ENCODE measurements at regions not wholly inside any gene's neighbourhood (a gene's known extent, or its start where the extent isn't known, plus 50 kb on each side); places are given as distances from the start of the nearest gene placed in this dataset.

- intact Hi-C loops (cut with DNase I): loop anchor here (1.0 to 5.0 kb wide), 3 partner anchors 52 to 133 kb away; partner anchors contain the start of gene MPP7 (in 1 of the 2)
- no peaks in the 10 kb centered on the region for H3K36me3 ChIP-seq (ENCODE audit: control insufficient read depth in 1 of 2, insufficient read depth in 2 of 2, low read length in 1 of 2)
- no peaks in the 10 kb centered on the region for H3K9me3 ChIP-seq (ENCODE audit: control insufficient read depth, low read length)
- DNase-seq: no peak
- H3K4me1 ChIP-seq (ENCODE audit: control insufficient read depth in 1 of 2, insufficient read depth in 2 of 2, low read length in 2 of 2): peaks cover 2 to 8% of the 10 kb centered on the region in 2 donors
- ATAC-seq (ENCODE audit: low FRiP score): peak; percentile 63
- H3K27ac ChIP-seq (ENCODE audit: low read depth in 1 of 2, low read length in 2 of 2): peak overlapping the region in 1 of 2 donors; percentile 7
- H3K27me3 ChIP-seq (ENCODE audit: control insufficient read depth in 1 of 2, insufficient read depth in 2 of 2, low read length in 1 of 2): no peaks in the 10 kb centered on the region
- H3K4me3 ChIP-seq (ENCODE audit: low read length in 2 of 2): no peak overlapping the region
These were observed 52.1 kb downstream of the MPP7 start for GRCh38 chr10:28250782-28251181.

GRCh38 chr10:28250358-28250757 is 52.5 kb downstream of the MPP7 start:
- no peaks in the 10 kb centered on the region for H3K27me3 ChIP-seq (ENCODE audit: control insufficient read depth in 1 of 2, insufficient read depth in 2 of 2, low read length in 1 of 2)
- no peak overlapping the region for H3K4me3 ChIP-seq (ENCODE audit: low read length in 2 of 2)
- intact Hi-C loops (cut with DNase I): loop anchor here (1.0 to 5.0 kb wide), 3 partner anchors 52 to 133 kb away; partner anchors contain the start of gene MPP7 (in 1 of the 2)
- no peak for ATAC-seq (ENCODE audit: low FRiP score)
- peaks cover 2 to 8% of the 10 kb centered on the region in 2 donors for H3K4me1 ChIP-seq (ENCODE audit: control insufficient read depth in 1 of 2, insufficient read depth in 2 of 2, low read length in 2 of 2)
- H3K36me3 ChIP-seq (ENCODE audit: control insufficient read depth in 1 of 2, insufficient read depth in 2 of 2, low read length in 1 of 2): no peaks in the 10 kb centered on the region
- no peaks in the 10 kb centered on the region for H3K9me3 ChIP-seq (ENCODE audit: control insufficient read depth, low read length)
- no peak for DNase-seq
- 30 to 37% methylated on average over 4 of the region's 4 CpGs for WGBS, 2 donors
- H3K27ac ChIP-seq (ENCODE audit: low read depth in 1 of 2, low read length in 2 of 2): peak overlapping the region in 1 of 2 donors; percentile 7

DNA sequence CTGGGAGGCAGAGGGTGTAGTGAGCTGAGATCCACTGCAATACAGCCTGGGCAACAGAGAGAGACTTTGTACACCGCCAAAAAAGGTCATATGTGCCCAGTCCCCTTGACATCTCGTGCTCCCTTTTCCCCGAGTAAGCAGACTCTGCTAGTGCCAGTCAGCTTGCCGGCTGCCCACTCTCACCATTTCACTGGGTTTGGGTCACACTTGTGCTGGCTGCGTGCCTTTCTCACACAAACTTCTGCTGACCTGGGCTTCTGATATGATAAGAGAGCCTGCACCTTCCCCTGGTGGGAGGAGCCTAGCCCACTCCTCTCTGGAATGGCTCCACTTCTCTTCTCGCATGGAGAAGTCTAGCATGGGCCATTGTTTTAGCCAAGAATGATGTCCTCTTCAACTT is 53.4 kb downstream of the MPP7 start:
- ATAC-seq (ENCODE audit: low FRiP score) (no peak), DNase-seq (no peak)
- Histone ChIP-seq H3K36me3 (ENCODE audit: control insufficient read depth in 1 of 2, insufficient read depth in 2 of 2, low read length in 1 of 2) (no peaks in the 10 kb centered on the region), H3K4me1 (ENCODE audit: control insufficient read depth in 1 of 2, insufficient read depth in 2 of 2, low read length in 2 of 2) (peaks cover 2 to 8% of the 10 kb centered on the region in 2 donors), H3K4me3 (ENCODE audit: low read length in 2 of 2) (no peak overlapping the region), H3K27ac (ENCODE audit: low read depth in 1 of 2, low read length in 2 of 2) (peak overlapping the region in 1 of 2 donors; percentile 35), H3K27me3 (ENCODE audit: control insufficient read depth in 1 of 2, insufficient read depth in 2 of 2, low read length in 1 of 2) (no peaks in the 10 kb centered on the region), H3K9me3 (ENCODE audit: control insufficient read depth, low read length) (no peaks in the 10 kb centered on the region)
- WGBS, 2 donors: 56 to 61% methylated on average over 6 of the region's 6 CpGs
- intact Hi-C loops (cut with DNase I): loop anchor here (5.0 to 10.0 kb wide), 3 partner anchors 507 to 805 kb away; no protein-coding TSS in a partner anchor

DNA sequence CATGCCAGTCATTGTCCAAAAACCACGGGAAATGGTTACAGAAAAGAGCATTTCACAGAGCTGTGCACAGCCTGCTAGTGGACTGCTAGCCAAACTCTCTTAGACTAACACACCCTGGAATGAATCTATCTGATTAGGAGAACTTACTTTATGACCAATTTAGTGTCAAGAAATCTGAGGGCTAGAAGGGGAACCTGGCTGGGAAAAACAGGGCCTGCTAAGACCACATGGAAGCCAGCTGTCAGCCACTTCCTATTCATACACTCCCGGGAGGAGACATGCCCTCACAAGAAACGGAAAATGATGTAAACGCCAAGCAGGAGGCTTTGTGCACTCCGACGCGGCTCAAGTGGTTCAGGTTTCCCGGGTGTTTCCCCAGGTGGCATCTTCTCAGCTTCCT is 54.8 kb downstream of the MPP7 start:
- ATAC-seq (ENCODE audit: low FRiP score) (no peak), DNase-seq (peak in 1 of 2 donors; percentile 55)
- no peaks in the 10 kb centered on the region for H3K27me3 ChIP-seq (ENCODE audit: control insufficient read depth in 1 of 2, insufficient read depth in 2 of 2, low read length in 1 of 2)
- no peaks in the 10 kb centered on the region for H3K36me3 ChIP-seq (ENCODE audit: control insufficient read depth in 1 of 2, insufficient read depth in 2 of 2, low read length in 1 of 2)
- no peak overlapping the region for H3K4me3 ChIP-seq (ENCODE audit: low read length in 2 of 2)
- no peaks in the 10 kb centered on the region for H3K9me3 ChIP-seq (ENCODE audit: control insufficient read depth, low read length)
- 3 to 6% methylated on average over 8 of the region's 8 CpGs for WGBS, 2 donors
- H3K27ac ChIP-seq (ENCODE audit: low read depth in 1 of 2, low read length in 2 of 2): peak overlapping the region in 1 of 2 donors; percentile 80
- intact Hi-C loops (cut with DNase I): loop anchor here (5.0 to 10.0 kb wide), 3 partner anchors 506 to 803 kb away; no protein-coding TSS in a partner anchor
- H3K4me1 ChIP-seq (ENCODE audit: control insufficient read depth in 1 of 2, insufficient read depth in 2 of 2, low read length in 2 of 2): peaks cover 2 to 5% of the 10 kb centered on the region in 2 donors

GRCh38 chr10:28246023-28246422 is 56.8 kb downstream of the MPP7 start:
- no peaks in the 10 kb centered on the region for H3K36me3 ChIP-seq (ENCODE audit: control insufficient read depth in 1 of 2, insufficient read depth in 2 of 2, low read length in 1 of 2)
- H3K4me3 ChIP-seq (ENCODE audit: low read length in 2 of 2): no peak overlapping the region
- ATAC-seq (ENCODE audit: low FRiP score): no peak
- H3K9me3 ChIP-seq (ENCODE audit: control insufficient read depth, low read length): no peaks in the 10 kb centered on the region
- no peak for DNase-seq
- H3K27me3 ChIP-seq (ENCODE audit: control insufficient read depth in 1 of 2, insufficient read depth in 2 of 2, low read length in 1 of 2): no peaks in the 10 kb centered on the region
- H3K27ac ChIP-seq (ENCODE audit: low read depth in 1 of 2, low read length in 2 of 2): no peak overlapping the region
- intact Hi-C loops (cut with DNase I): loop anchor here (5.0 to 10.0 kb wide), 3 partner anchors 504 to 801 kb away; no protein-coding TSS in a partner anchor
- peaks cover 0 to 2% of the 10 kb centered on the region in 2 donors for H3K4me1 ChIP-seq (ENCODE audit: control insufficient read depth in 1 of 2, insufficient read depth in 2 of 2, low read length in 2 of 2)

DNA sequence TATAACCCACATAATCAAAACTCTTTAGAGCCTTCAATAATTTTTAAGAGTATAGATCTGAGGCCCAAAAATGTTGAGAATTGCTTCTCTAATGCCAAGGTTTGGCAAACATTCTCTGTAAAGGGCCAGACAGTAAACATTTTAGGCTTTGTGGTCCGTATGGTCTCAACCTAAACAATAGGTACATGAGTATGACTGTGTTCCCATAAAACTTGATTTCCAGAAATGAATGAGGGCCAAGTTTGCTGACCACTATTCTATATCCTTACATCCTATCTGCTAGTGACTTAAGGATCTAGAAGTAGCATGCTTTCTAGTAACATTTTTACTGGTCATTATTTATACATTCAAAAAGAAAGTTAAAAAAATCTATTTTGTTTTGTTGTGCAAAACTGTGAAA is 58.9 kb downstream of the MPP7 start:
- Histone ChIP-seq H3K4me1 (ENCODE audit: control insufficient read depth in 1 of 2, insufficient read depth in 2 of 2, low read length in 2 of 2) (peaks cover 0 to 2% of the 10 kb centered on the region in 2 donors), H3K4me3 (ENCODE audit: low read length in 2 of 2) (no peak overlapping the region), H3K36me3 (ENCODE audit: control insufficient read depth in 1 of 2, insufficient read depth in 2 of 2, low read length in 1 of 2) (no peaks in the 10 kb centered on the region), H3K9me3 (ENCODE audit: control insufficient read depth, low read length) (no peaks in the 10 kb centered on the region), H3K27me3 (ENCODE audit: control insufficient read depth in 1 of 2, insufficient read depth in 2 of 2, low read length in 1 of 2) (no peaks in the 10 kb centered on the region), H3K27ac (ENCODE audit: low read depth in 1 of 2, low read length in 2 of 2) (no peak overlapping the region)
- ATAC-seq (ENCODE audit: low FRiP score) (no peak), DNase-seq (no peak)
- WGBS, 2 donors: 75 to 80% methylated on average over 1 of the region's 1 CpG
- intact Hi-C loops (cut with DNase I): loop anchor here (5.0 to 10.0 kb wide), 3 partner anchors 62 to 799 kb away; no protein-coding TSS in a partner anchor

DNA sequence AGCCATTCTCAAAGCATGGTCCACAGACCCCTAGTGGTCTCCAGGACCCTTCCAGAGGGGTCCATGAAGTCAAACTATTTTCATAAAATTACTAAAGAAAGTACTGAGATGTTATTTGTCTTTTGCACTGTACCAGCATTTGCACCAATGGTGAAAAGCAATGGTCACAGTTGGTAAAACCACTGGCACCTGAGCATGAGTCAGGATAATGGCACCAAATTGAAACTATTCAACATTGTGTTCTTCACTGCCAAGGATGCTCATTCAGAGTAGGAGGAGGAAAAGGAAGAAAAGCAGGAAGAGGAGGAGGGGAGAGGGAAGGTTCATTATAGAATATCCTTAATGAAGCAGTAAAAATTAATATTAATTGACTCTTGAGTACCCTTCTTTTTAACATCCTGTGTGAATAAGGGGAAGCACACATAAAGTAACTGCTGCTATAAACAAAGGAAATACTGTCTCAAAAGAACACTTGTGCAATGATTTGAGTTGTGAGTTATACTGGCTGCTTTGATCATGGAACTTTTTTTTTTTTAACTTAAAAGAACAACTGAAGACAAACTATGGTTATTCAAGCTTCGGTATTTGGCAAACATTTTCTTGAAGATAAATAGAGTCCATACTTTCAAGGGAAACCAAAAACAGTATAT is 60.2 kb downstream of the MPP7 start:
- Histone ChIP-seq H3K9me3 (ENCODE audit: control insufficient read depth, low read length) (no peaks in the 10 kb centered on the region), H3K4me3 (ENCODE audit: low read length in 2 of 2) (no peak overlapping the region), H3K4me1 (ENCODE audit: control insufficient read depth in 1 of 2, insufficient read depth in 2 of 2, low read length in 2 of 2) (no peaks in the 10 kb centered on the region), H3K27me3 (ENCODE audit: control insufficient read depth in 1 of 2, insufficient read depth in 2 of 2, low read length in 1 of 2) (no peaks in the 10 kb centered on the region), H3K27ac (ENCODE audit: low read depth in 1 of 2, low read length in 2 of 2) (no peak overlapping the region), H3K36me3 (ENCODE audit: control insufficient read depth in 1 of 2, insufficient read depth in 2 of 2, low read length in 1 of 2) (no peaks in the 10 kb centered on the region)
- no peak for DNase-seq
- 72 to 83% methylated on average over 1 of the region's 1 CpG for whole genome bisulfite sequencing, 2 donors
- no peak for ATAC-seq (ENCODE audit: low FRiP score)
- intact Hi-C loops (cut with DNase I): loop anchor here (5.0 to 10.0 kb wide), 3 partner anchors 60 to 798 kb away; no protein-coding TSS in a partner anchor

DNA sequence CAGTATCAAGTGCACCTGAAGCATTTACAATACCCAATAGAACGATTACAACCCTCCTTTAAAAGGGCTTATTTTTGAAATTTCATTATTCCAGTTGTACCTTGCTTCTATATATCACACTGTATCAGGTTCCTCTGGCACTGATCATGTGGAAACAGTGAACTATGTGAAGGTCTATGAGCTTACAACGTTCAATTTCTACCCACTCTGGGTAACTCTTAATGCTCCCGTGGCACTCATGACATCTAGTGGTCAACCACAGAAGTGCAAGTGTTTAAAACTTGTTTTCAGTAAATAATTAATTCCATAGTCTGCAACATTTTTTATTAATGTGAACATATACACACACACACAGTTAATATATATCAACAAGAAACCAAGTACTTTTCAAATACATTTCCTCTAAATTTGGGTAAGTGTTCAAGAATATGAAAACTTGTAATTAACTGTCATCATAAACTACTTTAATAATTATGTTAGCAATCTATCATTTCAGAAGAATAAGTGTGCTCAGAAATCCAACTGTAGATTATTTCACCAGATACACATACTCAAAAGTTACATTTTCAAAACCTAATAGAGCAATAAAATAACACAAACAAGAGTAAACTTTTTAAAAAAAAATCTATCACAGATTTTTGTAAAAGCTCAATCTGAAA is 61.0 kb downstream of the MPP7 start:
- H3K36me3 ChIP-seq (ENCODE audit: control insufficient read depth in 1 of 2, insufficient read depth in 2 of 2, low read length in 1 of 2): no peaks in the 10 kb centered on the region
- no peaks in the 10 kb centered on the region for H3K27me3 ChIP-seq (ENCODE audit: control insufficient read depth in 1 of 2, insufficient read depth in 2 of 2, low read length in 1 of 2)
- H3K9me3 ChIP-seq (ENCODE audit: control insufficient read depth, low read length): no peaks in the 10 kb centered on the region
- H3K4me3 ChIP-seq (ENCODE audit: low read length in 2 of 2): no peak overlapping the region
- H3K27ac ChIP-seq (ENCODE audit: low read depth in 1 of 2, low read length in 2 of 2): no peak overlapping the region
- 2 to 4% methylated on average over 3 of the region's 3 CpGs for WGBS, 2 donors
- peak; percentile 85 for ATAC-seq (ENCODE audit: low FRiP score)
- intact Hi-C loops (cut with DNase I): loop anchor here (2.0 to 10.0 kb wide), 4 partner anchors 60 to 797 kb away; no protein-coding TSS in a partner anchor
- no peak for DNase-seq
- no peaks in the 10 kb centered on the region for H3K4me1 ChIP-seq (ENCODE audit: control insufficient read depth in 1 of 2, insufficient read depth in 2 of 2, low read length in 2 of 2)

Measured in aorta (tissue), 5 donors.